ENCODE measurements at regions not wholly inside any gene's neighbourhood (a gene's known extent, or its start where the extent isn't known, plus 50 kb on each side); places are given as distances from the start of the nearest gene placed in this dataset.

- intact Hi-C loops (cut with micrococcal nuclease; ENCODE audit: unreplicated experiment) (no loop called here), in situ Hi-C loops (cut with MboI) (no loop called here)
- ChIA-PET RAD21 (ENCODE audit: unreplicated experiment) (no interaction called here), SMC1A (ENCODE audit: uncharacterized antibody, unreplicated experiment) (interaction anchor here (0.6 to 3.8 kb wide), 7 partner anchors 9 to 702 kb away, joined by 3 to 21 read pairs (median 4); no protein-coding TSS in a partner anchor), CTCF (interaction anchor here (1.4 kb wide), 1 partner anchor 50 kb away, joined by 3 read pairs; no protein-coding TSS in a partner anchor), POLR2A (no interaction called here)
- no peaks in the 10 kb centered on the region for H3K4me1 ChIP-seq (ENCODE audit: control insufficient read depth, insufficient read depth, low read length)
- H3K79me2 ChIP-seq (ENCODE audit: control insufficient read depth, insufficient read depth, low read length), result no peaks in the 10 kb centered on the region
- ATAC-seq (no peak), FAIRE-seq (no peak), DNase-seq (ENCODE audit: low read depth, low spot score) (no peak)
- H3K9ac ChIP-seq (ENCODE audit: control insufficient read depth, insufficient read depth, low read length), result no peak overlapping the region
- H3K4me2 ChIP-seq (ENCODE audit: control insufficient read depth, insufficient read depth), result no peak overlapping the region
- 37% methylated on average over 1 of the region's 1 CpG for WGBS (ENCODE audit: insufficient coverage, insufficient replicate concordance, low lambda C conversion rate, missing lambda C conversion rate)
- H3K9me3 ChIP-seq (replicated peaks; ENCODE audit: control insufficient read depth, insufficient read depth, low read length), result no peaks in the 10 kb centered on the region
- H3K27me3 ChIP-seq (replicated peaks in 1 of 2; ENCODE audit: control insufficient read depth in 2 of 2, insufficient read depth in 2 of 2, low read length in 1 of 2), result no peaks in the 10 kb centered on the region
- H2AFZ ChIP-seq (ENCODE audit: control insufficient read depth, low read depth, low read length), result no peak overlapping the region
- BruUV-seq (replicated peaks), result no TSS peak
- H3K4me3 ChIP-seq, result no peak overlapping the region
- H3K36me3 ChIP-seq (ENCODE audit: control insufficient read depth in 2 of 2, insufficient read depth in 2 of 2, low read length in 1 of 2), result no peaks in the 10 kb centered on the region
- H3K27ac ChIP-seq (ENCODE audit: control insufficient read depth, insufficient read depth), result no peak overlapping the region
- H4K20me1 ChIP-seq (ENCODE audit: control insufficient read depth, insufficient read depth), result no peaks in the 10 kb centered on the region
- no peak for TF ChIP-seq BCL3 (IDR thresholded peaks at IDR 0.05; ENCODE audit: borderline replicate concordance, insufficient read depth, low read depth, low read length, poor library complexity, severe bottlenecking)
- no peak for TF ChIP-seq MEF2B (IDR thresholded peaks at IDR 0.05; ENCODE audit: partially characterized antibody, poor library complexity, severe bottlenecking)
- TF ChIP-seq ZBTB33 (IDR thresholded peaks at IDR 0.05), result no peak
- no peak for TF ChIP-seq CBX3 (IDR thresholded peaks at IDR 0.05; ENCODE audit: borderline replicate concordance, low read depth)
- no peak for TF ChIP-seq CUX1 (IDR thresholded peaks at IDR 0.05; ENCODE audit: insufficient replicate concordance, low read depth, low read length)
- no peak for TF ChIP-seq CTCF (IDR thresholded peaks at IDR 0.05 in 2 of 3, conservative IDR thresholded peaks at IDR 0.05 in 1 of 3; ENCODE audit: control insufficient read depth in 2 of 3, extremely low read depth in 1 of 3, insufficient read depth in 1 of 3, low read depth in 3 of 3, low read length in 3 of 3)
- no peak for TF ChIP-seq JUNB (IDR thresholded peaks at IDR 0.05)
- TF ChIP-seq BCLAF1 (IDR thresholded peaks at IDR 0.05), result no peak
Observed at GRCh38 chr11:80831374-80831773, 1390.5 kb upstream of the TENM4 start.
